A549 (cell line): ENCODE measurements at regions not wholly inside any gene's neighbourhood (a gene's known extent, or its start where the extent isn't known, plus 50 kb on each side); places are given as distances from the start of the nearest gene placed in this dataset.
A peak's percentile ranks its signal among the peaks of the same experiment; 100 is the strongest.

Source experiments
- ATAC-seq, 2 experiments: fragments of 200-7000 bp in 1 of 2; fragments of >200 bp in 1 of 2; cut with Nextera tagmentation in 1 of 2; cut with Tn5 transposase in 1 of 2; 3 replicates each; pipeline versions ENCODE4 v1.8.0 to v1.9.1; 2018 to 2020; ENCODE audit warnings: mild to moderate bottlenecking in 1 of 2, moderate library complexity in 1 of 2
- CTCF ChIA-PET: fragments of 300-600 bp; sonication (Branson Sonifier 250); formaldehyde crosslinking; extraction: SDS; loops from one replicate; lab custom pipeline; 2021; ENCODE audit warnings: antibody characterized with exemption, inconsistent platforms; lab: Yijun Ruan, JAX
- POLR2A ChIA-PET: fragments of 350-600 bp; formaldehyde crosslinking; extraction: SDS; loops from one replicate; lab custom pipeline; 2021; ENCODE audit warnings: antibody characterized with exemption, inconsistent platforms; lab: Yijun Ruan, JAX
- DNase-seq, 2 experiments: peaks; one replicate each; pipeline versions ENCODE4 v3.0.0 to v3.0.0-alpha.2; 2011 to 2016; ENCODE audit warnings: low read depth in 1 of 2, low spot score in 1 of 2
- FAIRE-seq: peaks from 2 replicates; lab custom pipeline; 2011; peaks lifted over from hg19 to GRCh38; lab: Jason Lieb, UNC
- H3K27ac ChIP-seq, 2 experiments: fragments of >200 bp; sonication (Bioruptor Twin); formaldehyde crosslinking; 3 replicates each; pipeline ENCODE4 v1.5.1; 2016 to 2017
- H3K4me1 ChIP-seq: fragments of >200 bp; sonication (Bioruptor Twin); formaldehyde crosslinking; 3 replicates; pipeline ENCODE4 v1.6.1; 2016
- H3K4me2 ChIP-seq: fragments of >200 bp; sonication (Bioruptor Twin); formaldehyde crosslinking; 3 replicates; pipeline ENCODE4 v1.6.1; 2016
- H3K4me3 ChIP-seq: fragments of >200 bp; sonication (Bioruptor Twin); formaldehyde crosslinking; 3 replicates; pipeline ENCODE4 v1.5.1; 2016
- H3K9me3 ChIP-seq: fragments of >200 bp; sonication (Bioruptor Twin); formaldehyde crosslinking; 3 replicates; pipeline ENCODE4 v1.6.1; 2016
- ATOH8 ChIP-seq: fragments of 250-450 bp; sonication (Bioruptor Pico); IDR thresholded peaks from 2 replicates; pipeline ENCODE4 v1.5.0; 2020; ENCODE audit warnings: low read depth, mild to moderate bottlenecking, moderate library complexity
- BHLHE40 ChIP-seq: IDR thresholded peaks from 2 replicates; pipeline ENCODE4 v1.6.1; 2012; ENCODE audit warnings: low read depth, low read length, inconsistent platforms
- CBX8 ChIP-seq: fragments of 200-600 bp; sonication (generic); IDR thresholded peaks from 2 replicates; pipeline ENCODE4 v1.6.1; 2016
- CHD2 ChIP-seq: fragments of 150-350 bp; IDR thresholded peaks from 2 replicates; pipeline ENCODE4 v1.6.1; 2014; ENCODE audit warnings: low read length; ENCODE audit not compliant: partially characterized antibody
- E2F6 ChIP-seq: IDR thresholded peaks from 2 replicates; pipeline ENCODE4 v1.6.1; 2012; ENCODE audit warnings: low read depth, borderline replicate concordance
- ESRRA ChIP-seq: fragments of 150-350 bp; IDR thresholded peaks from 2 replicates; pipeline ENCODE4 v1.6.1; 2014; ENCODE audit warnings: mild to moderate bottlenecking, low read length, borderline replicate concordance
- GATA3 ChIP-seq: IDR thresholded peaks from 2 replicates; pipeline ENCODE4 v1.6.1; 2012; ENCODE audit warnings: borderline replicate concordance
- HDAC2 ChIP-seq: fragments of 200-600 bp; sonication (generic); IDR thresholded peaks from 2 replicates; pipeline ENCODE4 v1.6.1; 2016
- KDM5A ChIP-seq: fragments of 200-600 bp; sonication (generic); IDR thresholded peaks from 2 replicates; pipeline ENCODE4 v1.6.1; 2016; ENCODE audit warnings: antibody characterized with exemption, mild to moderate bottlenecking
- MAFK ChIP-seq: fragments of 450-650 bp; IDR thresholded peaks from 2 replicates; pipeline ENCODE4 v1.6.1; 2014; ENCODE audit not compliant: partially characterized antibody
- MAZ ChIP-seq: fragments of 150-350 bp; IDR thresholded peaks from 2 replicates; pipeline ENCODE4 v1.6.1; 2014; ENCODE audit warnings: antibody characterized with exemption, low read depth, low read length, borderline replicate concordance
- PBX3 ChIP-seq: IDR thresholded peaks from 2 replicates; pipeline ENCODE4 v1.6.1; 2012
- POLR2AphosphoS2 ChIP-seq: conservative IDR thresholded peaks from 2 replicates; pipeline ENCODE4 v1.6.1; 2012; ENCODE audit warnings: low read length, improper control_type of control experiment, inconsistent platforms
- RARB ChIP-seq: fragments of 250-450 bp; sonication (Bioruptor Pico); IDR thresholded peaks from 2 replicates; pipeline ENCODE4 v1.8.0; 2021; ENCODE audit warnings: mild to moderate bottlenecking, moderate library complexity
- RCOR1 ChIP-seq: fragments of 150-350 bp; IDR thresholded peaks from 2 replicates; pipeline ENCODE4 v1.6.1; 2014; ENCODE audit warnings: antibody characterized with exemption, low read length, low read depth
- TP53 ChIP-seq: fragments of 250-450 bp; sonication (Bioruptor Pico); IDR thresholded peaks from 2 replicates; pipeline ENCODE4 v1.5.0; 2021; ENCODE audit warnings: mild to moderate bottlenecking, moderate library complexity
- ZC3H11A ChIP-seq: fragments of 450-650 bp; IDR thresholded peaks from 2 replicates; pipeline ENCODE4 v1.6.1; 2014; ENCODE audit warnings: antibody characterized with exemption, mild to moderate bottlenecking
- WGBS: methylation state at CpG from one replicate; pipeline ENCODE4 v1.1.6; 2017; ENCODE audit errors: missing lambda C conversion rate; 5-methylcytosine and 5-hydroxymethylcytosine counted together
- TF ChIP-seq, protein P1 (sequence below): fragments of >200 bp; sonication (Bioruptor Twin); formaldehyde crosslinking; IDR thresholded peaks from 3 replicates; pipeline ENCODE4 v1.6.1; 2016

GRCh38 chr4:38207110-38207457 is 246.9 kb downstream of the PTTG2 start (continued):
- TF ChIP-seq RCOR1 = no peak
- no peak for TF ChIP-seq GATA3
- TF ChIP-seq CHD2 = no peak
- no peak for TF ChIP-seq CBX8

- FAIRE-seq = no peak
- H3K4me2 ChIP-seq = no peak overlapping the region
- TF ChIP-seq PBX3 = no peak
- TF ChIP-seq BHLHE40 = no peak
- H3K4me3 ChIP-seq = no peak overlapping the region
- ATAC-seq = no peak
- no peaks in the 10 kb centered on the region for H3K4me1 ChIP-seq
- ChIA-PET POLR2A (no interaction called here), CTCF (no interaction called here)
- H3K27ac ChIP-seq = no peak overlapping the region
- 44% methylated on average over 2 of the region's 2 CpGs for WGBS
- H3K9me3 ChIP-seq = no peaks in the 10 kb centered on the region
- no peak for DNase-seq
Observed at GRCh38 chr4:38209654-38210053, 249.5 kb downstream of the PTTG2 start.

GRCh38 chr4:38210396-38211114 is 250.4 kb downstream of the PTTG2 start:
- Histone ChIP-seq H3K4me3 (no peak overlapping the region), H3K9me3 (no peaks in the 10 kb centered on the region), H3K4me2 (no peak overlapping the region), H3K27ac (no peak overlapping the region), H3K4me1 (no peaks in the 10 kb centered on the region)
- TF ChIP-seq MAFK (peak; percentile 48), RARB (CRISPR knock-in tag) (no peak)
- CTCF ChIA-PET = interaction anchor here (1.3 kb wide), 1 partner anchor 31 kb away, joined by 4 read pairs; no protein-coding TSS in a partner anchor
- FAIRE-seq = no peak
- no peak for ATAC-seq
- POLR2A ChIA-PET = no interaction called here
- DNase-seq = no peak
- WGBS = 67% methylated on average over 10 of the region's 11 CpGs

GRCh38 chr4:38211885-38212284 is 251.7 kb downstream of the PTTG2 start:
- ChIA-PET CTCF (interaction anchor here (1.1 to 1.3 kb wide), 2 partner anchors 32 to 519 kb away, joined by 4 read pairs; no protein-coding TSS in a partner anchor), POLR2A (no interaction called here)
- no peak overlapping the region for H3K4me2 ChIP-seq
- no peaks in the 10 kb centered on the region for H3K4me1 ChIP-seq
- TF ChIP-seq, protein P1, sequence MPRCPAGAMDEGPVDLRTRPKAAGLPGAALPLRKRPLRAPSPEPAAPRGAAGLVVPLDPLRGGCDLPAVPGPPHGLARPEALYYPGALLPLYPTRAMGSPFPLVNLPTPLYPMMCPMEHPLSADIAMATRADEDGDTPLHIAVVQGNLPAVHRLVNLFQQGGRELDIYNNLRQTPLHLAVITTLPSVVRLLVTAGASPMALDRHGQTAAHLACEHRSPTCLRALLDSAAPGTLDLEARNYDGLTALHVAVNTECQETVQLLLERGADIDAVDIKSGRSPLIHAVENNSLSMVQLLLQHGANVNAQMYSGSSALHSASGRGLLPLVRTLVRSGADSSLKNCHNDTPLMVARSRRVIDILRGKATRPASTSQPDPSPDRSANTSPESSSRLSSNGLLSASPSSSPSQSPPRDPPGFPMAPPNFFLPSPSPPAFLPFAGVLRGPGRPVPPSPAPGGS = no peak
- no peak for TF ChIP-seq KDM5A
- TF ChIP-seq ZC3H11A = no peak
- TF ChIP-seq ESRRA = no peak
- no peak for TF ChIP-seq E2F6
- no peak for TF ChIP-seq ATOH8 (CRISPR knock-in tag)
- no peak for TF ChIP-seq MAZ
- no peak for TF ChIP-seq TP53 (CRISPR knock-in tag)
- no peak for TF ChIP-seq HDAC2
- TF ChIP-seq POLR2AphosphoS2 = no peak
- TF ChIP-seq RCOR1 = no peak
- FAIRE-seq = no peak
- DNase-seq = no peak
- no peak overlapping the region for H3K27ac ChIP-seq
- 48% methylated on average over 2 of the region's 2 CpGs for WGBS
- no peaks in the 10 kb centered on the region for H3K9me3 ChIP-seq
- no peak overlapping the region for H3K4me3 ChIP-seq
- ATAC-seq = no peak
